ENCODE measurements at regions not wholly inside any gene's neighbourhood (a gene's known extent, or its start where the extent isn't known, plus 50 kb on each side); places are given as distances from the start of the nearest gene placed in this dataset.

GRCh38 chr18:73733376-73733775 is 414.3 kb downstream of the FBXO15 start:
- DNase-seq: no peak

- no peak for DNase-seq
Observed at GRCh38 chr18:73728657-73729056, 419.0 kb downstream of the FBXO15 start.

GRCh38 chr18:73724958-73725357 is 422.7 kb downstream of the FBXO15 start:
- peak; percentile 57 for DNase-seq

GRCh38 chr18:73719611-73720010 is 428.0 kb downstream of the FBXO15 start:
- no peak for DNase-seq

- DNase-seq: no peak
Observed at GRCh38 chr18:73717570-73717969, 430.1 kb downstream of the FBXO15 start.

GRCh38 chr18:73715210-73715670 is 432.4 kb downstream of the FBXO15 start:
- no peak for DNase-seq

- peak; percentile 6 for DNase-seq
Observed at GRCh38 chr18:73714466-73714865, 433.2 kb downstream of the FBXO15 start.

- DNase-seq: no peak
Observed at GRCh38 chr18:73711256-73711655, 436.4 kb downstream of the FBXO15 start.

GRCh38 chr18:73708591-73708990 is 439.0 kb downstream of the FBXO15 start:
- no peak for DNase-seq

- DNase-seq: no peak
Observed at GRCh38 chr18:73707035-73707434, 440.6 kb downstream of the FBXO15 start.

GRCh38 chr18:73697353-73697752 is 450.3 kb downstream of the FBXO15 start:
- DNase-seq: no peak

GRCh38 chr18:73696698-73697097 is 450.9 kb downstream of the FBXO15 start:
- DNase-seq: no peak

- no peak for DNase-seq
Observed at GRCh38 chr18:73696171-73696570, 451.5 kb downstream of the FBXO15 start.

GRCh38 chr18:73693091-73693490 is 454.5 kb downstream of the FBXO15 start:
- no peak for DNase-seq

- no peak for DNase-seq
Observed at GRCh38 chr18:73691624-73692023, 456.0 kb downstream of the FBXO15 start.

GRCh38 chr18:73691118-73691517 is 456.5 kb downstream of the FBXO15 start:
- DNase-seq: no peak

- DNase-seq: no peak
Observed at GRCh38 chr18:73690222-73690621, 457.4 kb downstream of the FBXO15 start.

- DNase-seq: peak; percentile 15
Observed at GRCh38 chr18:73688851-73689711, 458.6 kb downstream of the FBXO15 start.

GRCh38 chr18:73688161-73688560 is 459.5 kb downstream of the FBXO15 start:
- no peak for DNase-seq

- no peak for DNase-seq
Observed at GRCh38 chr18:73684647-73685046, 463.0 kb downstream of the FBXO15 start.

- no peak for DNase-seq
Observed at GRCh38 chr18:73683409-73684238, 464.0 kb downstream of the FBXO15 start.

- no peak for DNase-seq
Observed at GRCh38 chr18:73681912-73682311, 465.7 kb downstream of the FBXO15 start.

- DNase-seq: no peak
Observed at GRCh38 chr18:73681398-73681797, 466.2 kb downstream of the FBXO15 start.
